ENCODE measurements at regions not wholly inside any gene's neighbourhood (a gene's known extent, or its start where the extent isn't known, plus 50 kb on each side); places are given as distances from the start of the nearest gene placed in this dataset.

DNA sequence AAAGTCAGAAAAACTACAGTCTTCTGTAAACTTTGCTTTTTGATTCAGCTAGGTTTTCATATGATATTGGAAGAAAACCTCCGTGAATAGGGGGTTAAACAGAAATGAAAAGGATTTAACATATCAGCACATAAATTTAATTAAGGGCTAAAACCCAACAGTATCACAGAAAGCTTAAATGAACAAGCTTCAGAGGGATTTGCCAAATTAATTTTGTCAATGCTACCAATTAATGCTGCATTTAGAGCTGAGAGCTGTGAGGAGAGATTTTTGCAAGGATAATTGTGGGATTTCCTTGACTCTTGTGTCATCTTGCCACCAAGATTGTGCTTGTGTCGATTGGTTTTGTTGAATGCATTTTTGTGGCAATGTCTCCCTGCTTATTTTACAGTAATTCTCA lies 379.9 kb downstream of the CD109 start:
- DNase-seq (ENCODE audit: low read depth) = no peak
- in situ Hi-C loops (cut with HindIII; ENCODE audit: low sequenced_read_pairs) = loop anchor here (5.0 to 25.0 kb wide), 2 partner anchors 79 to 1136 kb away; partner anchors contain the start of gene COL12A1
- H3K4me3 ChIP-seq (ENCODE audit: low read depth, low read length) = no peak overlapping the region
- TF ChIP-seq, protein P1, sequence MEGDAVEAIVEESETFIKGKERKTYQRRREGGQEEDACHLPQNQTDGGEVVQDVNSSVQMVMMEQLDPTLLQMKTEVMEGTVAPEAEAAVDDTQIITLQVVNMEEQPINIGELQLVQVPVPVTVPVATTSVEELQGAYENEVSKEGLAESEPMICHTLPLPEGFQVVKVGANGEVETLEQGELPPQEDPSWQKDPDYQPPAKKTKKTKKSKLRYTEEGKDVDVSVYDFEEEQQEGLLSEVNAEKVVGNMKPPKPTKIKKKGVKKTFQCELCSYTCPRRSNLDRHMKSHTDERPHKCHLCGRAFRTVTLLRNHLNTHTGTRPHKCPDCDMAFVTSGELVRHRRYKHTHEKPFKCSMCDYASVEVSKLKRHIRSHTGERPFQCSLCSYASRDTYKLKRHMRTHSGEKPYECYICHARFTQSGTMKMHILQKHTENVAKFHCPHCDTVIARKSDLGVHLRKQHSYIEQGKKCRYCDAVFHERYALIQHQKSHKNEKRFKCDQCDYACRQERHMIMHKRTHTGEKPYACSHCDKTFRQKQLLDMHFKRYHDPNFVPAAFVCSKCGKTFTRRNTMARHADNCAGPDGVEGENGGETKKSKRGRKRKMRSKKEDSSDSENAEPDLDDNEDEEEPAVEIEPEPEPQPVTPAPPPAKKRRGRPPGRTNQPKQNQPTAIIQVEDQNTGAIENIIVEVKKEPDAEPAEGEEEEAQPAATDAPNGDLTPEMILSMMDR (IDR thresholded peaks at IDR 0.05; ENCODE audit: low read depth, low read length, missing control alignments) = no peak

DNA sequence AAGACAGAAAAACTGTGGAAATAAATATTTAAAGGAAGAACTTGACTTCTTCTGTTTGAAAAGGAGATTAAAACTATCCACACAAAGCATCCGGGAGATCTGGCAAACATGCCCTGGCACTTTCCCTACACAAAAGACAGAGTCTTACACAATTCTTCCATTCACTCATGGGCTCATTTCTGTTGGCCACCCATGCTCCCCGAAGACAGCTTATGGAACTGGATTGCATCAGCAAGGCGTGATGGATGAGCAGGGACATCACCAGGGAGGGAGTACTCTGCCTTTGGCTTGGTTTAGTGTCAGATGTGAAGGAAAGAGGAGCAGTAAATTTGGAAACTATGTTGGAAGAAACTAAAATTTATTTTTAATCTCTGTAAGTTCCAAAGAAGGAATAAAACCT lies 379.3 kb downstream of the CD109 start:
- TF ChIP-seq, protein P1 (IDR thresholded peaks at IDR 0.05; ENCODE audit: low read depth, low read length, missing control alignments) = no peak
- in situ Hi-C loops (cut with HindIII; ENCODE audit: low sequenced_read_pairs) = loop anchor here (5.0 to 25.0 kb wide), 2 partner anchors 78 to 1137 kb away; partner anchors contain the start of gene COL12A1
- H3K4me3 ChIP-seq (ENCODE audit: low read depth, low read length) = no peak overlapping the region
- DNase-seq (ENCODE audit: low read depth) = no peak

DNA sequence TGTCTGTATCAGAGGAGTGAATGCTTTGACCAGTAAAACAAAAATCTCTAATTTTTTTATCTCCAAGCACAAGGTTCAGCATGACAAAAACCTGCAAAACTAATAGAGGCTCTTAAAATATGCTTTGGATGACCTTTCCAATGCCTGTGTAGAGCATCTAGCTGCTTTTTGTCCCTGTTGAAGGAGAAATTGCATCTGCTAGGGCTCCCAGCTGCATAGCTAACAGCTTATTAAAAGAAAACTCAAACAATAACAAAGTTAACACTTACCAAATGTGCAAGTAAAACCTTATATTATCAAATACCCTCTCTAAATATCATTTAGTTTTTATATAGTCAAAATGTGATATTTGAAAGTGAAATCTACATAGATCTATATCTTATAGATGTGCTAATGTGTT lies 378.6 kb downstream of the CD109 start:
- H3K4me3 ChIP-seq (ENCODE audit: low read depth, low read length) = no peak overlapping the region
- in situ Hi-C loops (cut with HindIII; ENCODE audit: low sequenced_read_pairs) = loop anchor here (5.0 to 25.0 kb wide), 2 partner anchors 77 to 1138 kb away; partner anchors contain the start of gene COL12A1
- TF ChIP-seq, protein P1 (IDR thresholded peaks at IDR 0.05; ENCODE audit: low read depth, low read length, missing control alignments) = no peak
- no peak for DNase-seq (ENCODE audit: low read depth)

DNA sequence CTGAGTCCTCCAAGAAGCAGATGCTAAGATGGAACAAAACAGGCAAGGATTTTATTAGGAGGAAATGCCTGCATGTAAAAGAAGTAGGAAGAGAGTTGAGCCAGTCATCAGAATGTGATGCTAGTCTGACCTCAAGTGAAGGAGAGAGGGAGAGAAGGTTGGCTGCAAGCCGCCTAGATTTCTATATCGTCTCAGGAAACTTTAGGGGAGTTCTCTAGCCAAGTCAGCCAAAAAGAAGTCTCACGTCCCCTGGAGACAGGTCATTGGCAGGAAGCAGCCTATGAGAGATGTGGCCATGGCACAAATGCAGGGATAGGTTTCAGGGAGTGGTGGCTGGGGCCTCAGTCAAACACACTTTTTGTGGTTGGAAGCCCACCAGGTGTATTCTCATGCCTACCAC lies 378.0 kb downstream of the CD109 start:
- H3K4me3 ChIP-seq (ENCODE audit: low read depth, low read length) = no peak overlapping the region
- in situ Hi-C loops (cut with HindIII; ENCODE audit: low sequenced_read_pairs) = no loop called here
- TF ChIP-seq, protein P1 (IDR thresholded peaks at IDR 0.05; ENCODE audit: low read depth, low read length, missing control alignments) = no peak
- no peak for DNase-seq (ENCODE audit: low read depth)

DNA sequence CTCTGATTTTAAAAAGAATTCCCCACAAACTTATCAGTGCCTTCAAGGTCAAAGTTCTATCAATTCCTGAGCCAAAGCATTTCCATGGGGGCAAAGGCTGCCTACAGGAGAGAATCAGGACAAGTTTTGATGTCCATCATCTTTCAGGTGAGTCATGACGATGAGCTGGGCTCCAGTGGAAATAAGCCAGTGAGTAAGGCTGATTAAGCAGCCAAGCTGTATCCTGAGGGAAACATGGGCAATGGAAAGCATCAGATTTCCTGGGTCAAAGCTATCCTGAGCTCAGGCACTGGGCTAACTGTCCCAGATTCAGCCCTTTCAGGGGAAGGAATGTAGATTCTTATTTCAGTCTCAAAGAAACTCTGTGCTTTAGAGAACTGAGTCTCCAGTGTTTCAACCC lies 377.4 kb downstream of the CD109 start:
- DNase-seq (ENCODE audit: low read depth) = no peak
- TF ChIP-seq, protein P1 (IDR thresholded peaks at IDR 0.05; ENCODE audit: low read depth, low read length, missing control alignments) = no peak
- H3K4me3 ChIP-seq (ENCODE audit: low read depth, low read length) = no peak overlapping the region
- in situ Hi-C loops (cut with HindIII; ENCODE audit: low sequenced_read_pairs) = no loop called here

DNA sequence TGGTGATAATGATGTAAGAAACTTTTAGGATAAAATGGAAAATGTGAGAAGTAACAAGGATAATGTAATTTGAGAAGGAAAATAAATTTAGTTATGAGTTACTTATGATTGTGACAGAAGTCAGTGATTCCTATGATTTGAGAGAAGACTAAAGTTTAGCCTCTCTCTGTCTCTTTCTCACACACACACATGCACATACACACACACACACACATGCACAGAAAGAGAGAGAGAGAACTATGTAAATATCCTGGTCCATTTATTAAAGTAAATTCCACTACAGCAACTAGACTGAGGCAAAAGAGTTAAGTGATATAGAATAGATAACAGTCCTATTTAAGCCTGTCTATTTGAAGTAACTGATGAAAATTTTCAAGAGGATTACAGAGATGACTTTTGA lies 375.2 kb downstream of the CD109 start:
- no peak for DNase-seq (ENCODE audit: low read depth)
- TF ChIP-seq, protein P1 (IDR thresholded peaks at IDR 0.05; ENCODE audit: low read depth, low read length, missing control alignments) = no peak
- in situ Hi-C loops (cut with HindIII; ENCODE audit: low sequenced_read_pairs) = no loop called here
- H3K4me3 ChIP-seq (ENCODE audit: low read depth, low read length) = no peak overlapping the region

DNA sequence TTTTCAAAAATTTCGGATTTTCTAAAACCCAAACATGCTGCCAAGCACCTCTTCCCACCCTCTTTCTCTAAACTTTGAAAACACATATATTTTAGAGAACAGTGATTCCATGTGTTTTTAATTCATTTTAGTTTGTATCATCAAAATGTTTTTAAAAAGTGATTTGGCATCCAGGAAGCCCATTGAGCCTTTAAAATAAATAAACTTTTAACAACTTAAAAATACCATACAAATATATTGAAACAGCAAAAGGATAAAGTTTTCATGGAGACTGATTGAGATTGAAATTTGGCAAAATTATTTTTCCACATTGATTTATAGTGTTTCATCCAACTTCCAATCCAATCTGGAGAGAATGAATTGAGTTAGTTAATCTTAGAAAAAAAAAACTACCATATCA lies 374.7 kb downstream of the CD109 start:
- TF ChIP-seq, protein P1 (IDR thresholded peaks at IDR 0.05; ENCODE audit: low read depth, low read length, missing control alignments) = no peak
- DNase-seq (ENCODE audit: low read depth) = no peak
- in situ Hi-C loops (cut with HindIII; ENCODE audit: low sequenced_read_pairs) = no loop called here
- no peak overlapping the region for H3K4me3 ChIP-seq (ENCODE audit: low read depth, low read length)
